RKO (cell line): ENCODE measurements at regions not wholly inside any gene's neighbourhood (a gene's known extent, or its start where the extent isn't known, plus 50 kb on each side); places are given as distances from the start of the nearest gene placed in this dataset.
"Not testable (repeated sequence)": the region's sequence is repeated elsewhere in the genome, so short reads cannot be mapped to it uniquely, and the experiment has no call there.

Experiments
- DNase-seq: peaks from one replicate; pipeline ENCODE4 v3.0.0-alpha.2; 2016; ENCODE audit warnings: low spot score

GRCh38 chr4:141534985-141535384, 101.4 kb upstream of the IL15 start:
- no peak for DNase-seq

- no peak for DNase-seq
Observed at GRCh38 chr4:141538001-141538400, 98.4 kb upstream of the IL15 start.

- DNase-seq, result no peak
Observed at GRCh38 chr4:141540643-141541042, 95.7 kb upstream of the IL15 start.

GRCh38 chr4:141541851-141542250, 94.5 kb upstream of the IL15 start:
- no peak for DNase-seq

GRCh38 chr4:141543176-141543575, 93.2 kb upstream of the IL15 start:
- no peak for DNase-seq

- no peak for DNase-seq
Observed at GRCh38 chr4:141543706-141544105, 92.7 kb upstream of the IL15 start.

GRCh38 chr4:141548791-141549190, 87.6 kb upstream of the IL15 start:
- no peak for DNase-seq

GRCh38 chr4:141560056-141560455, 76.3 kb upstream of the IL15 start:
- DNase-seq, result no peak

- no peak for DNase-seq
Observed at GRCh38 chr4:141562649-141563048, 73.7 kb upstream of the IL15 start.

- no peak for DNase-seq
Observed at GRCh38 chr4:141563723-141564122, 72.7 kb upstream of the IL15 start.

GRCh38 chr4:141564961-141565360, 71.4 kb upstream of the IL15 start:
- DNase-seq, result not testable (repeated sequence)

GRCh38 chr4:141565379-141566089, 70.8 kb upstream of the IL15 start:
- DNase-seq, result no peak

GRCh38 chr4:141567326-141567915, 69.0 kb upstream of the IL15 start:
- no peak for DNase-seq

- no peak for DNase-seq
Observed at GRCh38 chr4:141569141-141569540, 67.2 kb upstream of the IL15 start.

GRCh38 chr4:141570290-141570689, 66.1 kb upstream of the IL15 start:
- DNase-seq, result no peak

- no peak for DNase-seq
Observed at GRCh38 chr4:141571362-141571761, 65.0 kb upstream of the IL15 start.

GRCh38 chr4:141571793-141572192, 64.6 kb upstream of the IL15 start:
- no peak for DNase-seq

- DNase-seq, result no peak
Observed at GRCh38 chr4:141573678-141574077, 62.7 kb upstream of the IL15 start.

GRCh38 chr4:141575884-141576283, 60.5 kb upstream of the IL15 start:
- no peak for DNase-seq

- DNase-seq, result no peak
Observed at GRCh38 chr4:141576585-141577110, 59.7 kb upstream of the IL15 start.

GRCh38 chr4:141578451-141578850, 57.9 kb upstream of the IL15 start:
- no peak for DNase-seq

- no peak for DNase-seq
Observed at GRCh38 chr4:141580523-141580922, 55.9 kb upstream of the IL15 start.
